Nephron progenitor cell (in vitro differentiated cells): ENCODE measurements at regions not wholly inside any gene's neighbourhood (a gene's known extent, or its start where the extent isn't known, plus 50 kb on each side); places are given as distances from the start of the nearest gene placed in this dataset.

ENCODE experiments used
- DNase-seq: peaks from one replicate; pipeline ENCODE4 v3.0.0; 2021
- H3K27ac Mint-ChIP-seq: 2 replicates; pipeline ENCODE4 v1.8.0; 2021; ENCODE audit warnings: mild to moderate bottlenecking, moderate library complexity, mixed read lengths
- H3K27me3 Mint-ChIP-seq: 2 replicates; pipeline ENCODE4 v1.8.0; 2021; ENCODE audit warnings: mild to moderate bottlenecking, low read depth, mixed read lengths; ENCODE audit not compliant: poor library complexity
- H3K36me3 Mint-ChIP-seq: 2 replicates; pipeline ENCODE4 v1.8.0; 2021; ENCODE audit warnings: low read depth, mixed read lengths
- H3K4me1 Mint-ChIP-seq: 2 replicates; pipeline ENCODE4 v1.8.0; 2021; ENCODE audit warnings: mixed read lengths
- H3K4me3 Mint-ChIP-seq: 2 replicates; pipeline ENCODE4 v1.8.0; 2021; ENCODE audit warnings: mild to moderate bottlenecking, moderate library complexity, mixed read lengths
- H3K9me3 Mint-ChIP-seq: 2 replicates; pipeline ENCODE4 v1.8.0; 2021; ENCODE audit warnings: mild to moderate bottlenecking, moderate library complexity, mixed read lengths
- TF ChIP-seq, protein P1 (sequence below): fragments of 200-600 bp; sonication (generic); IDR thresholded peaks from 2 replicates; pipeline ENCODE4 v1.5.0; 2021; ENCODE audit warnings: antibody characterized with exemption

DNA sequence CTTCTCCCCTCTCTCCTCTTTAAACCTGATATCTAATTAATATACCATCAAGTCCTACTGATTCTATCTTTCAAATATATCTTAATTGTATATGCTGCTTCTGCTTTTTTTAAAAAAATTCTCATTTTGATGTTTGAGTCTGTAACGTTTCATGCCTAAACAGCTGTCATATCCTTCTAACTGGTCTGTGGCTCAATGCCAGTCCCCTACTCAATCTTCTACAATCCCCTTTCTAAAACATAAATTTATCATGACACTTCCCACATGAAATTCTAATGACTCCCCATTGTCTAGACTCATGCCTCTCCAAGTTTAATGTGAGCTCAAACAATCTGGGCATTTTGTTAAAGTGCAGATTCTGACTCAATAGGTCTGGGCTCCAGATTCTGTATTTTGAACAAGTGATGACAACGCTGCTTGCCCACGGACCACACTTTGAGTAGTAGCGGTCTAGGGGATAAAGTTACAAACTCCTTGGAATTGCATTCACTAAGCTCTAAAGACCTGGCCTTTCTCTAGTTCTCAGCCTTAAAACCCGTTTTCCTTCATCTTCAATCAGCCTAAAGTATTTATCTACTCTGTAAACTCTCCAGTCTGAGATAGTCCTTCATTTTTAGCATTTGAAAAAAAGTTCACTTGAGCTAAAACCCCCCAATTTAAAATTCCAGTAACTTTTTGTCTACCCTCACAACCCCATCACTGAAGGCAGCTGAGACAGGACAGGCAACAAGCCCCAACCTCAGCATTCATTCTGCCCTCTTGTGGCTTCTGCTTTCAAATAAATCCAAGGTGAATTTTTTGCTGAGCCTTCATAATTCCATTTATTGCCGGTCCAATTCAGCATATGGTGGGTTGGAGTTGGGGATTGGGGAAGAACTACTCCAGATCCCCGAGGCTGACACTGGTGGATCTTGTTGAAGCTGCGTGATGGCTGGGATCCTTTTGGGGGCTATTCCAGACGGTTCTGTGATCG, 88.1 kb upstream of the THRB start:
- no peaks in the 10 kb centered on the region for H3K9me3 Mint-ChIP-seq
- H3K27ac Mint-ChIP-seq = no peak overlapping the region
- peaks cover 8% of the 10 kb centered on the region for H3K4me1 Mint-ChIP-seq
- TF ChIP-seq, protein P1, sequence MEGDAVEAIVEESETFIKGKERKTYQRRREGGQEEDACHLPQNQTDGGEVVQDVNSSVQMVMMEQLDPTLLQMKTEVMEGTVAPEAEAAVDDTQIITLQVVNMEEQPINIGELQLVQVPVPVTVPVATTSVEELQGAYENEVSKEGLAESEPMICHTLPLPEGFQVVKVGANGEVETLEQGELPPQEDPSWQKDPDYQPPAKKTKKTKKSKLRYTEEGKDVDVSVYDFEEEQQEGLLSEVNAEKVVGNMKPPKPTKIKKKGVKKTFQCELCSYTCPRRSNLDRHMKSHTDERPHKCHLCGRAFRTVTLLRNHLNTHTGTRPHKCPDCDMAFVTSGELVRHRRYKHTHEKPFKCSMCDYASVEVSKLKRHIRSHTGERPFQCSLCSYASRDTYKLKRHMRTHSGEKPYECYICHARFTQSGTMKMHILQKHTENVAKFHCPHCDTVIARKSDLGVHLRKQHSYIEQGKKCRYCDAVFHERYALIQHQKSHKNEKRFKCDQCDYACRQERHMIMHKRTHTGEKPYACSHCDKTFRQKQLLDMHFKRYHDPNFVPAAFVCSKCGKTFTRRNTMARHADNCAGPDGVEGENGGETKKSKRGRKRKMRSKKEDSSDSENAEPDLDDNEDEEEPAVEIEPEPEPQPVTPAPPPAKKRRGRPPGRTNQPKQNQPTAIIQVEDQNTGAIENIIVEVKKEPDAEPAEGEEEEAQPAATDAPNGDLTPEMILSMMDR = no peak
- no peak overlapping the region for H3K4me3 Mint-ChIP-seq
- no peak for DNase-seq
- H3K27me3 Mint-ChIP-seq = no peaks in the 10 kb centered on the region
- H3K36me3 Mint-ChIP-seq = no peaks in the 10 kb centered on the region

DNA sequence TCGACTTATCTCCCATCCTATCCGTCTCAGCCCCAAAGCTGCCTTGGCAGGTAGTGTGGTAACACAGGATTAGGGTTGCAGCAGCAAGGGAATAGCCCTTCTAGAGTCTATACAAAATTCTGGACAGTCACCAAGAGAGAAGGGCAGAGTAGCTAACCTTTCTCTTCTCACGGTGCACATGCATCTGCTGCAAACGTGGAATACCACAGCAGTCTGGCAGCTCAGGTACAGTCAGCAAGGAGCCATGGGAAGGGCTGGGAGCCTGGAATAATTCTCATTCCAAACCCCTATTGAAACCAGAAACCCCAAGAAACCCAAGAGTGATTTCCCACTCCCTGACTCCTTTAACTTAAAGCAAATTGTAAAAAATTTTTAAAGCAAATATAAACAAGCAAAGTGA, 92.3 kb upstream of the THRB start:
- Mint-ChIP-seq H3K4me3 (no peak overlapping the region), H3K4me1 (peaks cover 29% of the 10 kb centered on the region), H3K27me3 (peaks cover 4% of the 10 kb centered on the region), H3K36me3 (no peaks in the 10 kb centered on the region), H3K9me3 (no peaks in the 10 kb centered on the region), H3K27ac (no peak overlapping the region)
- DNase-seq = no peak
- TF ChIP-seq, protein P1 = no peak

DNA sequence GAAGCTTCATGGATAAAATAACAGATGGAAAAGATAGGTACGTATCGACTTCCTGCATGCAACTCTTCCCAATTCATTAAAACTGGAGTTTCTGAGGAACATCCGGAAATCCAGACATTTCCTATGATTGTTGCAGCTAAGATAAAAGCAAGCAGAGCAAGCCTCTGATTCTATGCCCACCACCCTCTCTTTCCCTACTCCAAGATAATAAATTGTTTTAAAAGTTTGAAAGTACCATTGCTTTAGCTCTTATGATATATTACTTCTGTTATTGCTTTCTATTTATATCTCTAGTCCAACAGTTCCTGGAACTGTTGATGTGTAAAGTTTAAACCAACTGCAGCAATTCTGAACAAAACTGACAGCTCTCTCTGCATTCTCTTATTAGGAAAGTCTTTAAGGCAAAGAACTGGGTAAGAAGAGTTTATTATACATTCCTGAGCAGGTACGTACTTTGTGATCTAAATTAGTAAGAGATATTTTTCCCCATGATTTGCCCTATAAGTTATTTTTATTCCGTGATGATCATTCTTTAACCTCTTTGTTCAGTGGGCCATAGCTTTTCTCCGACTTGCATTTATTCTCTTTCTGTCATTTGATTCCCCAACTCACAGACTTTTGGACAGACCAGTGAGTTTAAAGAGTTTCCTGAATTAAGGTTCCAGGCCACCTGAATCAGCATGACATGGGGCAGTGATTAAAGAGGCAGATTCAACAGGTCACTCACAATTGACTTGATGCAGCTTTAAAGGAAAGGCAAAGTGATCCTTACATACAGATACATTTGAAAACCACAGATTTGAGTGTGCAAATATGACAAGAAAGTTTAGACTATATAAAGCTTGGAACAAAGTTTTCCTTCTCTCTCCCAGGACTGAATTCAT, 94.2 kb upstream of the THRB start:
- peaks cover 4% of the 10 kb centered on the region for H3K27me3 Mint-ChIP-seq
- no peak overlapping the region for H3K27ac Mint-ChIP-seq
- H3K4me3 Mint-ChIP-seq = no peak overlapping the region
- no peaks in the 10 kb centered on the region for H3K9me3 Mint-ChIP-seq
- no peaks in the 10 kb centered on the region for H3K36me3 Mint-ChIP-seq
- DNase-seq = no peak
- peaks cover 29% of the 10 kb centered on the region for H3K4me1 Mint-ChIP-seq
- TF ChIP-seq, protein P1 = no peak

GRCh38 chr3:24589513-24589851, 94.8 kb upstream of the THRB start:
- Mint-ChIP-seq H3K27ac (no peak overlapping the region), H3K27me3 (peaks cover 4% of the 10 kb centered on the region), H3K4me1 (peaks cover 29% of the 10 kb centered on the region), H3K4me3 (no peak overlapping the region), H3K9me3 (no peaks in the 10 kb centered on the region), H3K36me3 (no peaks in the 10 kb centered on the region)
- DNase-seq = no peak
- TF ChIP-seq, protein P1 = no peak

DNA sequence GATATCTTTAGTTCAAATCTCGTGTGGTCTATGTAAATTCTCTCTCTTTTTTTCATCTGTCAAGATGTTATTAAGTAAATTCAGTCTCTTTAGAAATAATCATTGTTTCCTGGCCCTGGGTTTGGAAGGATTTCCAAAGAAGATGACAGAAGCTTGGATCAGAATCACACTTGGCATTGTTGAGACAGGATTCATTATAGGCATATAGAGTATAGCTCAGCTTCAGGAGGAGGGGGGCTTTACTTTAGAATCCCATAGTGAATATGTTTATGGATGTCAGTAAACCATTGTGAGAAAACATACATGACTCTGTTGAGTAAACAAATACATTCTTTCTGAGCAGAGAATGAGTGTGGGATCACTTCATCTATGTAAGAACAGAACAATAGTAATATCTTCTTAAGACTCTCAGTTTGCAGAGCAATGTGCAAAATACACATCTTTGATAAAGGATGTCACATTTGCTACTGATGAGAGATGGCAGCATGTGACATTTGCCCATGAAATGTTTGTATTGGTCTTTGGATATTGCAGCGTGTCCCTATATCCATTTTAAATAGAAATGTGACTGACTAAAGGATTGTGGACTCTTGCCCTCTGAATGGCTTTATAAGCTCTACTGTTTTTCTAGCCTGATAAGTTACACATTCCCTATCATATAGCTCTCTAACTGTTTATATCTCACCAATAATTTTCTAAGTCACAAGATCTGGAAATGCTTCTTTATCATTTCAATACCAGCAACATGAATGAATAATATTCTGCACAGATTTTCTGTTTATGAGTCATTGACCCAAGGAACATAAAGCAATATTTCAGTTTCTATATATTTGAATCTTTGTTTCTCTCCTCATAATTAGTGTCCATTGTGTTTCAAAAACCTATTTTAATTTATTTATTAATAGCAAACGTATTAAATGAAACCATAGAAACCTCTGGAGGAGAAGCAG, 95.6 kb upstream of the THRB start:
- Mint-ChIP-seq H3K27ac (no peak overlapping the region), H3K27me3 (peaks cover 4% of the 10 kb centered on the region), H3K36me3 (no peaks in the 10 kb centered on the region), H3K4me3 (no peak overlapping the region), H3K9me3 (no peaks in the 10 kb centered on the region), H3K4me1 (peaks cover 29% of the 10 kb centered on the region)
- TF ChIP-seq, protein P1 = no peak
- no peak for DNase-seq
